GM06990 (cell line): ENCODE measurements at regions not wholly inside any gene's neighbourhood (a gene's known extent, or its start where the extent isn't known, plus 50 kb on each side); places are given as distances from the start of the nearest gene placed in this dataset.

Experiments
- DNase-seq: peaks from one replicate; pipeline ENCODE4 v3.0.0-alpha.2; 2011; ENCODE audit not compliant: insufficient read length; ENCODE audit errors: extremely low read depth
- H3K27me3 ChIP-seq: replicated peaks from 2 replicates; pipeline ENCODE4 v1.6.0; 2011; ENCODE audit warnings: low read length; ENCODE audit not compliant: control insufficient read depth, insufficient read depth
- H3K36me3 ChIP-seq: 2 replicates; pipeline ENCODE4 v1.5.1; 2011; ENCODE audit warnings: low read length; ENCODE audit not compliant: control insufficient read depth, insufficient read depth
- H3K4me3 ChIP-seq: replicated peaks from 2 replicates; pipeline ENCODE4 v1.5.1; 2011; ENCODE audit warnings: low read depth, mild to moderate bottlenecking, control low read depth, low read length
- CTCF ChIP-seq: IDR thresholded peaks from 2 replicates; pipeline ENCODE4 v1.5.1; 2011; ENCODE audit warnings: low read length, control low read depth, mild to moderate bottlenecking, inconsistent platforms; ENCODE audit not compliant: insufficient read depth, poor library complexity, severe bottlenecking

- DNase-seq, result no peak
- Histone ChIP-seq H3K4me3 (no peak overlapping the region), H3K36me3 (no peaks in the 10 kb centered on the region), H3K27me3 (no peaks in the 10 kb centered on the region)
- TF ChIP-seq CTCF, result no peak
These were observed 88.0 kb upstream of the FRY start for GRCh38 chr13:31943591-31943990.

- DNase-seq, result no peak
- no peaks in the 10 kb centered on the region for H3K36me3 ChIP-seq
- H3K4me3 ChIP-seq, result no peak overlapping the region
- TF ChIP-seq CTCF, result no peak
- H3K27me3 ChIP-seq, result no peaks in the 10 kb centered on the region
These were observed 87.1 kb upstream of the FRY start for GRCh38 chr13:31944262-31945160.

GRCh38 chr13:31945202-31945961, 86.2 kb upstream of the FRY start:
- DNase-seq, result no peak
- no peak for TF ChIP-seq CTCF
- H3K4me3 ChIP-seq, result no peak overlapping the region

GRCh38 chr13:31946091-31946770, 85.3 kb upstream of the FRY start:
- TF ChIP-seq CTCF, result no peak
- Histone ChIP-seq H3K4me3 (no peak overlapping the region), H3K36me3 (no peaks in the 10 kb centered on the region), H3K27me3 (no peaks in the 10 kb centered on the region)
- no peak for DNase-seq

More at GRCh38 chr13:31945202-31945961, 86.2 kb upstream of the FRY start:
- H3K27me3 ChIP-seq, result no peaks in the 10 kb centered on the region
- H3K36me3 ChIP-seq, result no peaks in the 10 kb centered on the region

- DNase-seq, result no peak
- Histone ChIP-seq H3K4me3 (no peak overlapping the region), H3K27me3 (no peaks in the 10 kb centered on the region), H3K36me3 (no peaks in the 10 kb centered on the region)
- no peak for TF ChIP-seq CTCF
These were observed 84.5 kb upstream of the FRY start for GRCh38 chr13:31947105-31947504.
